Memory B cell (primary cell): ENCODE measurements at regions not wholly inside any gene's neighbourhood (a gene's known extent, or its start where the extent isn't known, plus 50 kb on each side); places are given as distances from the start of the nearest gene placed in this dataset.

Experiments used
- ATAC-seq: fragments of 150-1000 bp; cut with Tn5 transposase; 2 replicates; pipeline ENCODE4 v1.10.0; 2021; ENCODE audit warnings: low read depth, mild to moderate bottlenecking, moderate library complexity
- DNase-seq, 2 donors: peaks; one replicate each; pipeline ENCODE4 v3.0.0; 2022; ENCODE audit warnings: low spot score in 2 of 2
- H3K27ac Mint-ChIP-seq: one replicate; pipeline ENCODE4 v1.8.0; 2022; ENCODE audit warnings: mild to moderate bottlenecking, moderate library complexity, mixed read lengths
- H3K27me3 Mint-ChIP-seq: one replicate; pipeline ENCODE4 v1.8.0; 2022; ENCODE audit warnings: mixed read lengths
- H3K36me3 Mint-ChIP-seq: one replicate; pipeline ENCODE4 v1.8.0; 2022; ENCODE audit warnings: mild to moderate bottlenecking, mixed read lengths
- H3K4me1 Mint-ChIP-seq: one replicate; pipeline ENCODE4 v1.8.0; 2022; ENCODE audit warnings: mixed read lengths
- H3K4me3 Mint-ChIP-seq: one replicate; pipeline ENCODE4 v1.8.0; 2022; ENCODE audit warnings: mild to moderate bottlenecking, moderate library complexity, mixed read lengths
- H3K9me3 Mint-ChIP-seq: one replicate; pipeline ENCODE4 v1.8.0; 2022; ENCODE audit warnings: mixed read lengths

GRCh38 chr2:22501851-22502250 lies 883.1 kb upstream of the KLHL29 start:
- H3K36me3 Mint-ChIP-seq, result no peaks in the 10 kb centered on the region
- H3K4me3 Mint-ChIP-seq, result no peak overlapping the region
- H3K27me3 Mint-ChIP-seq, result no peaks in the 10 kb centered on the region
- peaks cover 16% of the 10 kb centered on the region for H3K9me3 Mint-ChIP-seq
- no peak for DNase-seq
- H3K4me1 Mint-ChIP-seq, result peaks cover 4% of the 10 kb centered on the region
- ATAC-seq, result no peak
- H3K27ac Mint-ChIP-seq, result no peak overlapping the region

GRCh38 chr2:22513563-22513962 lies 871.4 kb upstream of the KLHL29 start:
- Mint-ChIP-seq H3K27ac (no peak overlapping the region), H3K4me3 (no peak overlapping the region), H3K9me3 (peaks cover 4% of the 10 kb centered on the region), H3K27me3 (no peaks in the 10 kb centered on the region), H3K36me3 (no peaks in the 10 kb centered on the region), H3K4me1 (no peaks in the 10 kb centered on the region)
- DNase-seq (no peak), ATAC-seq (no peak)

- Mint-ChIP-seq H3K4me1 (no peaks in the 10 kb centered on the region), H3K27ac (no peak overlapping the region), H3K36me3 (no peaks in the 10 kb centered on the region), H3K4me3 (no peak overlapping the region), H3K9me3 (peaks cover 4% of the 10 kb centered on the region), H3K27me3 (no peaks in the 10 kb centered on the region)
- ATAC-seq (no peak), DNase-seq (no peak)
Observed at GRCh38 chr2:22517141-22517540, 867.8 kb upstream of the KLHL29 start.

GRCh38 chr2:22518641-22519040 lies 866.3 kb upstream of the KLHL29 start:
- ATAC-seq (no peak), DNase-seq (no peak)
- no peak overlapping the region for H3K4me3 Mint-ChIP-seq
- no peaks in the 10 kb centered on the region for H3K4me1 Mint-ChIP-seq
- peaks cover 2% of the 10 kb centered on the region for H3K9me3 Mint-ChIP-seq
- H3K27me3 Mint-ChIP-seq, result no peaks in the 10 kb centered on the region
- no peaks in the 10 kb centered on the region for H3K36me3 Mint-ChIP-seq
- H3K27ac Mint-ChIP-seq, result no peak overlapping the region

GRCh38 chr2:22520369-22521288 lies 864.4 kb upstream of the KLHL29 start:
- H3K27ac Mint-ChIP-seq, result no peak overlapping the region
- no peaks in the 10 kb centered on the region for H3K4me1 Mint-ChIP-seq
- H3K9me3 Mint-ChIP-seq, result no peaks in the 10 kb centered on the region
- H3K27me3 Mint-ChIP-seq, result no peaks in the 10 kb centered on the region
- H3K36me3 Mint-ChIP-seq, result no peaks in the 10 kb centered on the region
- ATAC-seq (no peak), DNase-seq (no peak)
- H3K4me3 Mint-ChIP-seq, result no peak overlapping the region

- DNase-seq, result no peak
- no peaks in the 10 kb centered on the region for H3K36me3 Mint-ChIP-seq
- H3K27me3 Mint-ChIP-seq, result no peaks in the 10 kb centered on the region
- ATAC-seq, result no peak
- no peak overlapping the region for H3K27ac Mint-ChIP-seq
- no peaks in the 10 kb centered on the region for H3K9me3 Mint-ChIP-seq
- no peaks in the 10 kb centered on the region for H3K4me1 Mint-ChIP-seq
- no peak overlapping the region for H3K4me3 Mint-ChIP-seq
Observed at GRCh38 chr2:22521620-22522019, 863.4 kb upstream of the KLHL29 start.

- ATAC-seq (no peak), DNase-seq (no peak)
- H3K9me3 Mint-ChIP-seq, result peaks cover 6% of the 10 kb centered on the region
- no peak overlapping the region for H3K27ac Mint-ChIP-seq
- no peak overlapping the region for H3K4me3 Mint-ChIP-seq
- no peaks in the 10 kb centered on the region for H3K4me1 Mint-ChIP-seq
- no peaks in the 10 kb centered on the region for H3K36me3 Mint-ChIP-seq
- H3K27me3 Mint-ChIP-seq, result no peaks in the 10 kb centered on the region
Observed at GRCh38 chr2:22525681-22526080, 859.3 kb upstream of the KLHL29 start.

GRCh38 chr2:22530131-22530530 lies 854.8 kb upstream of the KLHL29 start:
- no peak overlapping the region for H3K27ac Mint-ChIP-seq
- H3K36me3 Mint-ChIP-seq, result no peaks in the 10 kb centered on the region
- DNase-seq (no peak), ATAC-seq (no peak)
- H3K4me3 Mint-ChIP-seq, result no peak overlapping the region
- H3K4me1 Mint-ChIP-seq, result no peaks in the 10 kb centered on the region
- no peaks in the 10 kb centered on the region for H3K27me3 Mint-ChIP-seq
- peaks cover 12% of the 10 kb centered on the region for H3K9me3 Mint-ChIP-seq

- ATAC-seq (no peak), DNase-seq (no peak)
- no peaks in the 10 kb centered on the region for H3K4me1 Mint-ChIP-seq
- H3K27me3 Mint-ChIP-seq, result no peaks in the 10 kb centered on the region
- H3K4me3 Mint-ChIP-seq, result no peak overlapping the region
- no peaks in the 10 kb centered on the region for H3K36me3 Mint-ChIP-seq
- no peak overlapping the region for H3K27ac Mint-ChIP-seq
- H3K9me3 Mint-ChIP-seq, result peaks cover 5% of the 10 kb centered on the region
Observed at GRCh38 chr2:22536133-22536532, 848.8 kb upstream of the KLHL29 start.

- no peaks in the 10 kb centered on the region for H3K36me3 Mint-ChIP-seq
- H3K9me3 Mint-ChIP-seq, result no peaks in the 10 kb centered on the region
- no peak overlapping the region for H3K4me3 Mint-ChIP-seq
- H3K4me1 Mint-ChIP-seq, result no peaks in the 10 kb centered on the region
- H3K27ac Mint-ChIP-seq, result no peak overlapping the region
- no peak for ATAC-seq
- no peaks in the 10 kb centered on the region for H3K27me3 Mint-ChIP-seq
- DNase-seq, result no peak
Observed at GRCh38 chr2:22554453-22554852, 830.5 kb upstream of the KLHL29 start.

- no peaks in the 10 kb centered on the region for H3K4me1 Mint-ChIP-seq
- no peaks in the 10 kb centered on the region for H3K9me3 Mint-ChIP-seq
- H3K27me3 Mint-ChIP-seq, result no peaks in the 10 kb centered on the region
- ATAC-seq (no peak), DNase-seq (no peak)
- H3K36me3 Mint-ChIP-seq, result no peaks in the 10 kb centered on the region
- H3K27ac Mint-ChIP-seq, result no peak overlapping the region
- H3K4me3 Mint-ChIP-seq, result no peak overlapping the region
Observed at GRCh38 chr2:22557406-22557805, 827.6 kb upstream of the KLHL29 start.

- no peaks in the 10 kb centered on the region for H3K36me3 Mint-ChIP-seq
- H3K4me3 Mint-ChIP-seq, result no peak overlapping the region
- DNase-seq (no peak), ATAC-seq (no peak)
- H3K27me3 Mint-ChIP-seq, result no peaks in the 10 kb centered on the region
- no peaks in the 10 kb centered on the region for H3K9me3 Mint-ChIP-seq
- H3K4me1 Mint-ChIP-seq, result no peaks in the 10 kb centered on the region
- no peak overlapping the region for H3K27ac Mint-ChIP-seq
Observed at GRCh38 chr2:22560021-22560420, 825.0 kb upstream of the KLHL29 start.

GRCh38 chr2:22579341-22579740 lies 805.6 kb upstream of the KLHL29 start:
- Mint-ChIP-seq H3K27ac (no peak overlapping the region), H3K4me1 (no peaks in the 10 kb centered on the region), H3K4me3 (no peak overlapping the region), H3K27me3 (no peaks in the 10 kb centered on the region), H3K36me3 (peaks cover 1% of the 10 kb centered on the region), H3K9me3 (peaks cover 20% of the 10 kb centered on the region)
- DNase-seq (no peak), ATAC-seq (no peak)

- no peak overlapping the region for H3K4me3 Mint-ChIP-seq
- DNase-seq, result no peak
- no peaks in the 10 kb centered on the region for H3K4me1 Mint-ChIP-seq
- no peaks in the 10 kb centered on the region for H3K27me3 Mint-ChIP-seq
- ATAC-seq, result no peak
- H3K36me3 Mint-ChIP-seq, result peaks cover 1% of the 10 kb centered on the region
- H3K27ac Mint-ChIP-seq, result no peak overlapping the region
- H3K9me3 Mint-ChIP-seq, result peaks cover 17% of the 10 kb centered on the region
Observed at GRCh38 chr2:22582107-22582506, 802.9 kb upstream of the KLHL29 start.

GRCh38 chr2:22596306-22596705 lies 788.7 kb upstream of the KLHL29 start:
- Mint-ChIP-seq H3K27ac (no peak overlapping the region), H3K9me3 (peaks cover 8% of the 10 kb centered on the region), H3K36me3 (no peaks in the 10 kb centered on the region), H3K4me1 (no peaks in the 10 kb centered on the region), H3K4me3 (no peak overlapping the region), H3K27me3 (no peaks in the 10 kb centered on the region)
- ATAC-seq (no peak), DNase-seq (no peak)
